H1 (cell line): ENCODE measurements at regions not wholly inside any gene's neighbourhood (a gene's known extent, or its start where the extent isn't known, plus 50 kb on each side); places are given as distances from the start of the nearest gene placed in this dataset.

Experiments
- CTCF ChIA-PET: fragments of 300-600 bp; sonication (Branson Sonifier 250); formaldehyde crosslinking; loops from one replicate; lab custom pipeline; 2021; ENCODE audit not compliant: partially characterized antibody; lab: Charles Lee
- POLR2A ChIA-PET: fragments of 300-600 bp; sonication (Branson Sonifier 250); formaldehyde crosslinking; loops from one replicate; lab custom pipeline; 2021; ENCODE audit warnings: inconsistent platforms; ENCODE audit not compliant: partially characterized antibody; lab: Charles Lee
- DNase-seq, 2 experiments: peaks; one replicate each; pipeline versions ENCODE4 v3.0.0 to v3.0.0-alpha.2; 2010 to 2022; ENCODE audit warnings: low spot score in 2 of 2, low read depth in 1 of 2, mixed read lengths in 1 of 2
- FAIRE-seq: peaks from 2 replicates; lab custom pipeline; 2011; peaks lifted over from hg19 to GRCh38; lab: Jason Lieb, UNC
- H2AFZ ChIP-seq: 2 replicates; pipeline ENCODE4 v1.8.1; 2012; ENCODE audit warnings: low read length, inconsistent platforms
- H2AK5ac ChIP-seq: 2 replicates; pipeline ENCODE4 v1.6.1; 2013; ENCODE audit warnings: low read depth, low read length
- H2BK120ac ChIP-seq: replicated peaks from 2 replicates; pipeline ENCODE3; 2013; ENCODE audit warnings: low read depth, low read length, inconsistent platforms
- H2BK12ac ChIP-seq: 2 replicates; pipeline ENCODE4 v1.6.1; 2013; ENCODE audit warnings: low read depth, low read length
- H2BK15ac ChIP-seq: 2 replicates; pipeline ENCODE4 v1.6.1; 2013; ENCODE audit warnings: low read length
- H2BK20ac ChIP-seq: 2 replicates; pipeline ENCODE4 v1.6.1; 2013; ENCODE audit warnings: low read length
- H2BK5ac ChIP-seq: 2 replicates; pipeline ENCODE4 v1.6.1; 2013; ENCODE audit warnings: low read depth, low read length
- H3K14ac ChIP-seq: 2 replicates; pipeline ENCODE4 v1.6.1; 2013; ENCODE audit warnings: inconsistent platforms; ENCODE audit not compliant: insufficient read length
- H3K18ac ChIP-seq: 2 replicates; pipeline ENCODE4 v1.6.1; 2013; ENCODE audit warnings: low read length; ENCODE audit errors: extremely low read depth
- H3K23ac ChIP-seq: 2 replicates; pipeline ENCODE4 v1.6.1; 2013; ENCODE audit warnings: inconsistent platforms; ENCODE audit not compliant: insufficient read length
- H3K23me2 ChIP-seq: 2 replicates; pipeline ENCODE4 v1.6.1; 2013; ENCODE audit warnings: low read depth, low read length
- H3K27ac ChIP-seq: 2 replicates; pipeline ENCODE4 v1.6.1; 2011; ENCODE audit warnings: low read depth, low read length, inconsistent platforms
- H3K27me3 ChIP-seq, 4 experiments: replicated peaks in 1 of 4; 1 replicate in 1 of 4; 2 replicates in 3 of 4; pipeline versions ENCODE4 v1.6.1 to v1.8.1; 2011 to 2013; ENCODE audit warnings: low read length in 3 of 4, mild to moderate bottlenecking in 3 of 4, inconsistent platforms in 2 of 4, mixed read lengths in 2 of 4, moderate library complexity in 1 of 4; ENCODE audit not compliant: control insufficient read depth in 3 of 4, insufficient read depth in 3 of 4; ENCODE audit errors: extremely low read depth in 1 of 4
- H3K36me3 ChIP-seq, 4 experiments: 2 replicates each; pipeline versions ENCODE4 v1.6.1 to v1.8.1; 2011 to 2013; ENCODE audit warnings: mild to moderate bottlenecking in 4 of 4, low read length in 3 of 4, moderate library complexity in 2 of 4, control low read depth in 1 of 4, inconsistent platforms in 1 of 4; ENCODE audit not compliant: insufficient read depth in 4 of 4, control insufficient read depth in 2 of 4
- H3K4ac ChIP-seq: replicated peaks from 2 replicates; pipeline ENCODE3; 2013; ENCODE audit warnings: low read length, low read depth, mixed read lengths, inconsistent platforms; ENCODE audit not compliant: insufficient read length
- H3K4me1 ChIP-seq, 4 experiments: replicated peaks in 1 of 4; 1 replicate in 1 of 4; 2 replicates in 3 of 4; pipeline versions ENCODE4 v1.6.1 to v1.8.1; 2011 to 2013; ENCODE audit warnings: low read length in 3 of 4, inconsistent platforms in 2 of 4, mixed read lengths in 1 of 4; ENCODE audit not compliant: insufficient read depth in 4 of 4, control insufficient read depth in 3 of 4
- H3K4me2 ChIP-seq, 2 experiments: 2 replicates each; pipeline versions ENCODE4 v1.6.1 to v1.8.1; 2011 to 2013; ENCODE audit warnings: low read depth in 2 of 2, low read length in 2 of 2, control low read depth in 1 of 2, inconsistent platforms in 1 of 2, mild to moderate bottlenecking in 1 of 2; ENCODE audit not compliant: insufficient read depth in 1 of 2
- H3K4me3 ChIP-seq, 4 experiments: fragments of 200-600, 300-600 bp in 1 of 4; sonication (generic), shearing (Covaris generic), sonication (Bioruptor Twin) in 1 of 4; 2 replicates each; pipeline versions ENCODE4 v1.5.1 to v1.8.1; 2011 to 2016; ENCODE audit warnings: low read length in 4 of 4, low read depth in 3 of 4, control low read depth in 2 of 4, inconsistent platforms in 2 of 4, mild to moderate bottlenecking in 2 of 4, mixed read lengths in 1 of 4, moderate library complexity in 1 of 4; ENCODE audit not compliant: insufficient read depth in 2 of 4; ENCODE audit errors: extremely low read depth in 1 of 4
- H3K56ac ChIP-seq: replicated peaks from 2 replicates; pipeline ENCODE3; 2013; ENCODE audit warnings: low read depth, mild to moderate bottlenecking, mixed read lengths, low read length, inconsistent platforms; ENCODE audit not compliant: insufficient read length
- H3K79me1 ChIP-seq: 2 replicates; pipeline ENCODE4 v1.6.1; 2013; ENCODE audit warnings: low read depth, low read length, control low read depth
- H3K79me2 ChIP-seq, 2 experiments: 2 replicates each; pipeline versions ENCODE4 v1.6.1 to v1.8.1; 2012 to 2013; ENCODE audit warnings: low read length in 2 of 2, mild to moderate bottlenecking in 2 of 2, inconsistent platforms in 1 of 2; ENCODE audit not compliant: insufficient read depth in 2 of 2, control insufficient read depth in 1 of 2
- H3K9ac ChIP-seq, 4 experiments: replicated peaks in 1 of 4; 1 replicate in 1 of 4; 2 replicates in 3 of 4; pipeline versions ENCODE4 v1.6.1 to v1.8.1; 2011 to 2013; ENCODE audit warnings: low read depth in 3 of 4, low read length in 3 of 4, control low read depth in 2 of 4, mild to moderate bottlenecking in 2 of 4, moderate library complexity in 2 of 4, inconsistent platforms in 1 of 4; ENCODE audit errors: extremely low read depth in 1 of 4
- H3K9me3 ChIP-seq, 2 experiments: 2 replicates each; pipeline versions ENCODE4 v1.6.1 to v1.8.1; 2012 to 2013; ENCODE audit warnings: mild to moderate bottlenecking in 2 of 2, moderate library complexity in 2 of 2, control low read depth in 1 of 2, inconsistent platforms in 1 of 2, low read depth in 1 of 2, low read length in 1 of 2, mixed read lengths in 1 of 2; ENCODE audit not compliant: insufficient read depth in 2 of 2
- H4K20me1 ChIP-seq, 2 experiments: replicated peaks in 1 of 2; 2 replicates each; pipeline versions ENCODE3 to v1.8.1; 2011 to 2013; ENCODE audit warnings: inconsistent platforms in 2 of 2, low read length in 2 of 2, mild to moderate bottlenecking in 1 of 2; ENCODE audit not compliant: insufficient read depth in 2 of 2, control insufficient read depth in 1 of 2
- H4K5ac ChIP-seq: 2 replicates; pipeline ENCODE4 v1.6.1; 2013; ENCODE audit warnings: low read length, low read depth, mixed read lengths, inconsistent platforms; ENCODE audit not compliant: insufficient read length
- H4K8ac ChIP-seq: 2 replicates; pipeline ENCODE4 v1.8.0; 2013; ENCODE audit warnings: mild to moderate bottlenecking, moderate library complexity, low read length, inconsistent platforms; ENCODE audit not compliant: insufficient read depth; ENCODE audit errors: extremely low read depth
- H4K91ac ChIP-seq: replicated peaks from 2 replicates; pipeline ENCODE3; 2013; ENCODE audit warnings: low read length, mixed read lengths, inconsistent platforms; ENCODE audit not compliant: insufficient read length
- WGBS, 2 experiments: shearing (Covaris generic) in 1 of 2; methylation state at CpG; one replicate each; pipeline versions ENCODE4 v1.1.6 to v1.1.7; 2013 to 2015; ENCODE audit warnings: low lambda C conversion rate in 2 of 2, mixed read lengths in 2 of 2, inconsistent platforms in 1 of 2, low coverage in 1 of 2, missing lambda C conversion rate in 1 of 2; ENCODE audit not compliant: insufficient replicate concordance in 2 of 2, insufficient coverage in 1 of 2, insufficient read length in 1 of 2; ENCODE audit errors: extremely low coverage in 1 of 2, missing lambda C conversion rate in 1 of 2; 5-methylcytosine and 5-hydroxymethylcytosine counted together
- TF ChIP-seq, protein P1 (sequence below): fragments of 300-600 bp; sonication (generic); IDR thresholded peaks from 2 replicates; pipeline ENCODE4 v1.7.1; 2012; ENCODE audit warnings: low read length, moderate library complexity, mild to moderate bottlenecking, inconsistent platforms; ENCODE audit not compliant: insufficient replicate concordance

DNA sequence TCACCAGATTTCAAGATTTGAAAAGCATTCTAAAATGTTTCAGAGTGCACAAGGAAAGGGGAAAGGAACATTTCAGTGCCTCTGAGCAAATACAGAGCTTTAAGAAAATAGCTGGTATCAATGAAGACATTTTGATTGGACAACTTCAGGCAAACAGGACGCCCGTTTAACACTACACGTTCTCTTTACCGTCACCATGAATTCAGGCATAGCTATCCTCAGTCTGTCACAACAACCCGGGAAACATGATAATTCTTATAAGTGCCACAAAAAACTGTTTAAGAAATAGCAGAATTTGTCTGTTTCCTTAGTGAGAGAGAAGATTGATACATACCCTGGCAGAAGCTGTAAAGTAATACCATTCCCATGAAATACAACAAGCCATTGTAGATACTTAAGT is 392.4 kb upstream of the PDE4D start:
- POLR2A ChIA-PET = no interaction called here
- TF ChIP-seq, protein P1, sequence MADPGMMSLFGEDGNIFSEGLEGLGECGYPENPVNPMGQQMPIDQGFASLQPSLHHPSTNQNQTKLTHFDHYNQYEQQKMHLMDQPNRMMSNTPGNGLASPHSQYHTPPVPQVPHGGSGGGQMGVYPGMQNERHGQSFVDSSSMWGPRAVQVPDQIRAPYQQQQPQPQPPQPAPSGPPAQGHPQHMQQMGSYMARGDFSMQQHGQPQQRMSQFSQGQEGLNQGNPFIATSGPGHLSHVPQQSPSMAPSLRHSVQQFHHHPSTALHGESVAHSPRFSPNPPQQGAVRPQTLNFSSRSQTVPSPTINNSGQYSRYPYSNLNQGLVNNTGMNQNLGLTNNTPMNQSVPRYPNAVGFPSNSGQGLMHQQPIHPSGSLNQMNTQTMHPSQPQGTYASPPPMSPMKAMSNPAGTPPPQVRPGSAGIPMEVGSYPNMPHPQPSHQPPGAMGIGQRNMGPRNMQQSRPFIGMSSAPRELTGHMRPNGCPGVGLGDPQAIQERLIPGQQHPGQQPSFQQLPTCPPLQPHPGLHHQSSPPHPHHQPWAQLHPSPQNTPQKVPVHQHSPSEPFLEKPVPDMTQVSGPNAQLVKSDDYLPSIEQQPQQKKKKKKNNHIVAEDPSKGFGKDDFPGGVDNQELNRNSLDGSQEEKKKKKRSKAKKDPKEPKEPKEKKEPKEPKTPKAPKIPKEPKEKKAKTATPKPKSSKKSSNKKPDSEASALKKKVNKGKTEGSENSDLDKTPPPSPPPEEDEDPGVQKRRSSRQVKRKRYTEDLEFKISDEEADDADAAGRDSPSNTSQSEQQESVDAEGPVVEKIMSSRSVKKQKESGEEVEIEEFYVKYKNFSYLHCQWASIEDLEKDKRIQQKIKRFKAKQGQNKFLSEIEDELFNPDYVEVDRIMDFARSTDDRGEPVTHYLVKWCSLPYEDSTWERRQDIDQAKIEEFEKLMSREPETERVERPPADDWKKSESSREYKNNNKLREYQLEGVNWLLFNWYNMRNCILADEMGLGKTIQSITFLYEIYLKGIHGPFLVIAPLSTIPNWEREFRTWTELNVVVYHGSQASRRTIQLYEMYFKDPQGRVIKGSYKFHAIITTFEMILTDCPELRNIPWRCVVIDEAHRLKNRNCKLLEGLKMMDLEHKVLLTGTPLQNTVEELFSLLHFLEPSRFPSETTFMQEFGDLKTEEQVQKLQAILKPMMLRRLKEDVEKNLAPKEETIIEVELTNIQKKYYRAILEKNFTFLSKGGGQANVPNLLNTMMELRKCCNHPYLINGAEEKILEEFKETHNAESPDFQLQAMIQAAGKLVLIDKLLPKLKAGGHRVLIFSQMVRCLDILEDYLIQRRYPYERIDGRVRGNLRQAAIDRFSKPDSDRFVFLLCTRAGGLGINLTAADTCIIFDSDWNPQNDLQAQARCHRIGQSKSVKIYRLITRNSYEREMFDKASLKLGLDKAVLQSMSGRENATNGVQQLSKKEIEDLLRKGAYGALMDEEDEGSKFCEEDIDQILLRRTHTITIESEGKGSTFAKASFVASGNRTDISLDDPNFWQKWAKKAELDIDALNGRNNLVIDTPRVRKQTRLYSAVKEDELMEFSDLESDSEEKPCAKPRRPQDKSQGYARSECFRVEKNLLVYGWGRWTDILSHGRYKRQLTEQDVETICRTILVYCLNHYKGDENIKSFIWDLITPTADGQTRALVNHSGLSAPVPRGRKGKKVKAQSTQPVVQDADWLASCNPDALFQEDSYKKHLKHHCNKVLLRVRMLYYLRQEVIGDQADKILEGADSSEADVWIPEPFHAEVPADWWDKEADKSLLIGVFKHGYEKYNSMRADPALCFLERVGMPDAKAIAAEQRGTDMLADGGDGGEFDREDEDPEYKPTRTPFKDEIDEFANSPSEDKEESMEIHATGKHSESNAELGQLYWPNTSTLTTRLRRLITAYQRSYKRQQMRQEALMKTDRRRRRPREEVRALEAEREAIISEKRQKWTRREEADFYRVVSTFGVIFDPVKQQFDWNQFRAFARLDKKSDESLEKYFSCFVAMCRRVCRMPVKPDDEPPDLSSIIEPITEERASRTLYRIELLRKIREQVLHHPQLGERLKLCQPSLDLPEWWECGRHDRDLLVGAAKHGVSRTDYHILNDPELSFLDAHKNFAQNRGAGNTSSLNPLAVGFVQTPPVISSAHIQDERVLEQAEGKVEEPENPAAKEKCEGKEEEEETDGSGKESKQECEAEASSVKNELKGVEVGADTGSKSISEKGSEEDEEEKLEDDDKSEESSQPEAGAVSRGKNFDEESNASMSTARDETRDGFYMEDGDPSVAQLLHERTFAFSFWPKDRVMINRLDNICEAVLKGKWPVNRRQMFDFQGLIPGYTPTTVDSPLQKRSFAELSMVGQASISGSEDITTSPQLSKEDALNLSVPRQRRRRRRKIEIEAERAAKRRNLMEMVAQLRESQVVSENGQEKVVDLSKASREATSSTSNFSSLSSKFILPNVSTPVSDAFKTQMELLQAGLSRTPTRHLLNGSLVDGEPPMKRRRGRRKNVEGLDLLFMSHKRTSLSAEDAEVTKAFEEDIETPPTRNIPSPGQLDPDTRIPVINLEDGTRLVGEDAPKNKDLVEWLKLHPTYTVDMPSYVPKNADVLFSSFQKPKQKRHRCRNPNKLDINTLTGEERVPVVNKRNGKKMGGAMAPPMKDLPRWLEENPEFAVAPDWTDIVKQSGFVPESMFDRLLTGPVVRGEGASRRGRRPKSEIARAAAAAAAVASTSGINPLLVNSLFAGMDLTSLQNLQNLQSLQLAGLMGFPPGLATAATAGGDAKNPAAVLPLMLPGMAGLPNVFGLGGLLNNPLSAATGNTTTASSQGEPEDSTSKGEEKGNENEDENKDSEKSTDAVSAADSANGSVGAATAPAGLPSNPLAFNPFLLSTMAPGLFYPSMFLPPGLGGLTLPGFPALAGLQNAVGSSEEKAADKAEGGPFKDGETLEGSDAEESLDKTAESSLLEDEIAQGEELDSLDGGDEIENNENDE = no peak

More for the DNA sequence above, 392.4 kb upstream of the PDE4D start:
- no peak overlapping the region for H3K4me3 ChIP-seq
- H3K27me3 ChIP-seq = peaks cover 0 to 1% (median 0%) of the 10 kb centered on the region in 4 experiments; a peak in 1 of 7 replicates
- H3K36me3 ChIP-seq = no peaks in the 10 kb centered on the region
- H3K18ac ChIP-seq = no peak overlapping the region
- H2BK120ac ChIP-seq = no peak overlapping the region
- H2BK15ac ChIP-seq = no peak overlapping the region
- H3K56ac ChIP-seq = no peak overlapping the region
- no peaks in the 10 kb centered on the region for H3K79me2 ChIP-seq
- no peaks in the 10 kb centered on the region for H3K79me1 ChIP-seq
- CTCF ChIA-PET = interaction anchor here (0.6 to 4.5 kb wide), 28 partner anchors 9 to 701 kb away, joined by 3 to 44 read pairs (median 4); no protein-coding TSS in a partner anchor
- H3K14ac ChIP-seq = no peak overlapping the region
- no peak overlapping the region for H2BK5ac ChIP-seq
- H2BK12ac ChIP-seq = no peak overlapping the region
- H3K4me2 ChIP-seq = no peak overlapping the region
- no peak overlapping the region for H4K8ac ChIP-seq
- 88% methylated on average over 5 of the region's 5 CpGs; no CpG with 5 or more reads in 1 of the 2 experiments for WGBS, 2 experiments
- DNase-seq (no peak), FAIRE-seq (no peak)
- no peaks in the 10 kb centered on the region for H3K9me3 ChIP-seq
- H3K23me2 ChIP-seq = no peaks in the 10 kb centered on the region
- no peak overlapping the region for H2AK5ac ChIP-seq
- no peak overlapping the region for H4K91ac ChIP-seq
- no peak overlapping the region for H2AFZ ChIP-seq
- H2BK20ac ChIP-seq = no peak overlapping the region
- H3K27ac ChIP-seq = no peak overlapping the region
- H3K9ac ChIP-seq = no peak overlapping the region
- H4K20me1 ChIP-seq = no peaks in the 10 kb centered on the region
- no peak overlapping the region for H3K4ac ChIP-seq
- no peak overlapping the region for H4K5ac ChIP-seq
- H3K23ac ChIP-seq = no peak overlapping the region
- H3K4me1 ChIP-seq = no peaks in the 10 kb centered on the region
